HepG2 (cell line): ENCODE measurements at regions not wholly inside any gene's neighbourhood (a gene's known extent, or its start where the extent isn't known, plus 50 kb on each side); places are given as distances from the start of the nearest gene placed in this dataset.

ENCODE experiments used
- ATAC-seq: fragments of 200-7000 bp; cut with Tn5 transposase; 3 replicates; pipeline ENCODE4 v1.9.1; 2020; ENCODE audit warnings: mild to moderate bottlenecking, moderate library complexity
- BruUV-seq: library from RNA; stranded (reverse); fragments of 400-500 nt; replicated peaks from 2 replicates; lab custom pipeline; 2021; lab: Mats Ljungman, UMichigan
- CTCF ChIA-PET: fragments of 300-600 bp; formaldehyde crosslinking; extraction: SDS; loops from one replicate; lab custom pipeline; 2021; ENCODE audit warnings: low total read pairs, inconsistent platforms, low intra/inter-chr PET ratio; lab: Yijun Ruan, JAX
- POLR2A ChIA-PET: fragments of 350-600 bp; sonication (Branson Sonifier 250); formaldehyde crosslinking; loops from one replicate; lab custom pipeline; 2020; ENCODE audit warnings: antibody characterized with exemption, inconsistent platforms; lab: Yijun Ruan, JAX
- DNase-seq: peaks from one replicate; pipeline ENCODE4 v3.0.0-alpha.2; 2015; ENCODE audit warnings: low spot score
- FAIRE-seq: peaks from 3 replicates; lab custom pipeline; 2011; peaks lifted over from hg19 to GRCh38; lab: Jason Lieb, UNC
- H2AFZ ChIP-seq: one replicate; pipeline ENCODE4 v1.6.1; 2011; ENCODE audit warnings: low read length, inconsistent platforms
- H3K27ac ChIP-seq: fragments of 300-600 bp; 3 replicates; pipeline ENCODE4 v1.8.0; 2011; ENCODE audit warnings: mixed run types, mild to moderate bottlenecking, mixed read lengths, low read length, inconsistent platforms; ENCODE audit not compliant: insufficient read depth; ENCODE audit errors: extremely low read length
- H3K27me3 ChIP-seq, 2 experiments: fragments of 200-600 bp in 1 of 2; 2 replicates in 1 of 2; 3 replicates in 1 of 2; pipeline versions ENCODE4 v1.6.0 to v1.8.0; 2011; ENCODE audit warnings: low read length in 2 of 2, mild to moderate bottlenecking in 2 of 2, moderate library complexity in 2 of 2, inconsistent platforms in 1 of 2; ENCODE audit not compliant: insufficient read depth in 2 of 2, control insufficient read depth in 1 of 2
- H3K36me3 ChIP-seq, 2 experiments: fragments of 200-600 bp in 1 of 2; replicated peaks in 1 of 2; 2 replicates in 1 of 2; 3 replicates in 1 of 2; pipeline versions ENCODE4 v1.5.1 to v1.8.0; 2011; ENCODE audit warnings: low read length in 2 of 2, inconsistent platforms in 1 of 2; ENCODE audit not compliant: insufficient read depth in 2 of 2, control insufficient read depth in 1 of 2
- H3K4me1 ChIP-seq: 2 replicates; pipeline ENCODE4 v1.5.1; 2012; ENCODE audit warnings: low read length, inconsistent platforms; ENCODE audit not compliant: insufficient read depth
- H3K4me2 ChIP-seq: 2 replicates; pipeline ENCODE4 v1.6.0; 2011; ENCODE audit warnings: low read depth, low read length, inconsistent platforms
- H3K4me3 ChIP-seq, 3 experiments: fragments of 200-600 bp in 1 of 3; sonication (generic), shearing (Covaris generic) in 1 of 3; replicated peaks in 1 of 3; 2 replicates each; pipeline ENCODE4 v1.5.1; 2011 to 2016; ENCODE audit warnings: low read length in 3 of 3, inconsistent platforms in 2 of 3, low read depth in 2 of 3, mild to moderate bottlenecking in 2 of 3, control low read depth in 1 of 3, mixed read lengths in 1 of 3; ENCODE audit not compliant: insufficient read depth in 1 of 3
- H3K79me2 ChIP-seq: one replicate; pipeline ENCODE4 v1.6.1; 2011; ENCODE audit warnings: low read length, inconsistent platforms; ENCODE audit not compliant: insufficient read depth
- H3K9ac ChIP-seq: 2 replicates; pipeline ENCODE4 v1.6.0; 2011; ENCODE audit warnings: mild to moderate bottlenecking, low read depth, low read length, inconsistent platforms; ENCODE audit not compliant: insufficient read depth
- H3K9me3 ChIP-seq: 2 replicates; pipeline ENCODE4 v1.5.1; 2012; ENCODE audit warnings: mild to moderate bottlenecking, low read length
- H4K20me1 ChIP-seq: 2 replicates; pipeline ENCODE4 v1.6.0; 2011; ENCODE audit warnings: inconsistent platforms, mild to moderate bottlenecking, low read length, moderate library complexity; ENCODE audit not compliant: insufficient read depth
- CEBPB ChIP-seq: IDR thresholded peaks from 2 replicates; pipeline ENCODE4 v1.6.1; 2011; ENCODE audit warnings: low read depth, low read length, improper control_type of control experiment, borderline replicate concordance
- ESRRA ChIP-seq: sonication (generic); formaldehyde crosslinking; IDR thresholded peaks from 2 replicates; pipeline ENCODE4 v1.5.1; 2020; ENCODE audit warnings: mild to moderate bottlenecking, low read depth, missing genetic modification reagents
- FOXJ3 ChIP-seq: sonication (generic); formaldehyde crosslinking; IDR thresholded peaks from 2 replicates; pipeline ENCODE4 v1.4.0; 2020; ENCODE audit warnings: missing genetic modification reagents, mild to moderate bottlenecking, borderline replicate concordance
- FOXP4 ChIP-seq: sonication (generic); formaldehyde crosslinking; IDR thresholded peaks from 2 replicates; pipeline ENCODE4 v1.4.0; 2020; ENCODE audit warnings: missing genetic modification reagents
- LRRFIP1 ChIP-seq: sonication (generic); formaldehyde crosslinking; conservative IDR thresholded peaks from 2 replicates; pipeline ENCODE4 v1.4.0; 2020; ENCODE audit warnings: missing genetic modification reagents
- NFE2 ChIP-seq: sonication (generic); formaldehyde crosslinking; IDR thresholded peaks from 2 replicates; pipeline ENCODE4 v1.4.0; 2020; ENCODE audit warnings: missing genetic modification reagents
- ZBTB34 ChIP-seq: sonication (generic); formaldehyde crosslinking; IDR thresholded peaks from 2 replicates; pipeline ENCODE4 v1.8.0; 2022; ENCODE audit warnings: mild to moderate bottlenecking, missing genetic modification reagents
- ZNF574 ChIP-seq: sonication (generic); formaldehyde crosslinking; IDR thresholded peaks from 2 replicates; pipeline ENCODE4 v1.4.0; 2020; ENCODE audit warnings: missing genetic modification reagents
- WGBS: methylation state at CpG from one replicate; pipeline ENCODE4 v1.1.6; 2017; ENCODE audit warnings: low lambda C conversion rate; 5-methylcytosine and 5-hydroxymethylcytosine counted together
- in situ Hi-C: cut with HindIII; loops from 2 replicates; pipeline ENCODE4 v1.10.0; 2017; ENCODE audit warnings: low pct_unique_long_range_greater_than_20kb; ENCODE audit not compliant: extremely low pct_ligation_motif_present
- intact Hi-C: fragments of 100-400 bp; cut with micrococcal nuclease; formaldehyde crosslinking; loops from one replicate; pipeline ENCODE4 v1.10.0; 2022; ENCODE audit not compliant: unreplicated experiment

GRCh38 chrX:109926743-109927662 lies 75.9 kb upstream of the TMEM164 start:
- no peaks in the 10 kb centered on the region for H3K27me3 ChIP-seq
- DNase-seq (no peak), ATAC-seq (no peak), FAIRE-seq (no peak)
- no peak overlapping the region for H3K4me3 ChIP-seq
- H3K9ac ChIP-seq, result no peak overlapping the region
- no peak overlapping the region for H2AFZ ChIP-seq
- H4K20me1 ChIP-seq, result no peaks in the 10 kb centered on the region
- BruUV-seq, result no TSS peak
- H3K4me2 ChIP-seq, result no peak overlapping the region
- no peak for TF ChIP-seq ZBTB34 (CRISPR knock-in tag)
- TF ChIP-seq ZNF574, result no peak
- no peak for TF ChIP-seq NFE2 (CRISPR knock-in tag)
- TF ChIP-seq FOXJ3 (CRISPR knock-in tag), result no peak
- TF ChIP-seq FOXP4 (CRISPR knock-in tag), result no peak
- TF ChIP-seq CEBPB, result no peak
- TF ChIP-seq LRRFIP1, result no peak
- no peak for TF ChIP-seq ESRRA (CRISPR knock-in tag)
- no peaks in the 10 kb centered on the region for H3K4me1 ChIP-seq
- ChIA-PET CTCF (no interaction called here), POLR2A (no interaction called here)
- H3K27ac ChIP-seq, result no peak overlapping the region
- intact Hi-C loops, result no loop called here
- in situ Hi-C loops, result loop anchor here (10.0 kb wide), 1 partner anchor 198 kb away; no protein-coding TSS in a partner anchor
- no peaks in the 10 kb centered on the region for H3K79me2 ChIP-seq
- no peaks in the 10 kb centered on the region for H3K9me3 ChIP-seq
- H3K36me3 ChIP-seq, result no peaks in the 10 kb centered on the region
- WGBS, result 92% methylated on average over 2 of the region's 5 CpGs
